Smooth muscle cell (in vitro differentiated cells): ENCODE measurements at regions not wholly inside any gene's neighbourhood (a gene's known extent, or its start where the extent isn't known, plus 50 kb on each side); places are given as distances from the start of the nearest gene placed in this dataset.

Experiments used
- DNase-seq: peaks from one replicate; lab custom pipeline; 2025; ENCODE audit not compliant: unreplicated experiment; lab: John Stamatoyannopoulos, UW
- H2AFZ ChIP-seq: fragments of 200-600 bp; sonication (generic); 2 replicates; pipeline ENCODE4 v1.6.0; 2016; ENCODE audit warnings: antibody characterized with exemption, low read depth, mild to moderate bottlenecking
- H3F3A ChIP-seq: fragments of 200-600 bp; sonication (generic); 2 replicates; pipeline ENCODE4 v1.6.0; 2017; ENCODE audit warnings: antibody characterized with exemption, low read depth
- H3K27ac ChIP-seq: fragments of 200-600 bp; sonication (generic); 2 replicates; pipeline ENCODE4 v1.5.1; 2016; ENCODE audit warnings: low read depth, mild to moderate bottlenecking
- H3K27me3 ChIP-seq: fragments of 200-600 bp; sonication (generic); 2 replicates; pipeline ENCODE4 v1.6.1; 2016; ENCODE audit warnings: low read depth, mild to moderate bottlenecking
- H3K36me3 ChIP-seq: fragments of 200-600 bp; sonication (generic); 2 replicates; pipeline ENCODE4 v1.5.1; 2016; ENCODE audit warnings: low read depth
- H3K4me1 ChIP-seq: fragments of 200-600 bp; sonication (generic); 2 replicates; pipeline ENCODE4 v1.5.1; 2016; ENCODE audit warnings: low read depth
- H3K4me2 ChIP-seq: fragments of 200-600 bp; sonication (generic); 2 replicates; pipeline ENCODE4 v1.6.0; 2016; ENCODE audit warnings: mild to moderate bottlenecking
- H3K4me3 ChIP-seq: fragments of 200-600 bp; sonication (generic); 2 replicates; pipeline ENCODE4 v1.5.1; 2016; ENCODE audit warnings: mild to moderate bottlenecking
- H3K79me2 ChIP-seq: fragments of 200-600 bp; sonication (generic); 2 replicates; pipeline ENCODE4 v1.6.0; 2016; ENCODE audit warnings: low read depth, mild to moderate bottlenecking
- H3K9ac ChIP-seq: fragments of 200-600 bp; sonication (generic); 2 replicates; pipeline ENCODE4 v1.6.0; 2016; ENCODE audit warnings: low read depth
- H3K9me3 ChIP-seq: fragments of 200-600 bp; sonication (generic); replicated peaks from 2 replicates; pipeline ENCODE4 v1.5.1; 2016; ENCODE audit warnings: low read depth
- H4K20me1 ChIP-seq: fragments of 200-600 bp; sonication (generic); 2 replicates; pipeline ENCODE4 v1.6.0; 2016; ENCODE audit warnings: low read depth
- WGBS: methylation state at CpG from one replicate; pipeline ENCODE4 v1.1.7; 2016; ENCODE audit warnings: low lambda C conversion rate; 5-methylcytosine and 5-hydroxymethylcytosine counted together
- TF ChIP-seq, protein P1 (sequence below): fragments of 200-600 bp; sonication (generic); IDR thresholded peaks from 2 replicates; pipeline ENCODE4 v1.5.1; 2017; ENCODE audit warnings: borderline replicate concordance, mild to moderate bottlenecking, antibody characterized with exemption; ENCODE audit not compliant: insufficient read depth, poor library complexity, severe bottlenecking

DNA sequence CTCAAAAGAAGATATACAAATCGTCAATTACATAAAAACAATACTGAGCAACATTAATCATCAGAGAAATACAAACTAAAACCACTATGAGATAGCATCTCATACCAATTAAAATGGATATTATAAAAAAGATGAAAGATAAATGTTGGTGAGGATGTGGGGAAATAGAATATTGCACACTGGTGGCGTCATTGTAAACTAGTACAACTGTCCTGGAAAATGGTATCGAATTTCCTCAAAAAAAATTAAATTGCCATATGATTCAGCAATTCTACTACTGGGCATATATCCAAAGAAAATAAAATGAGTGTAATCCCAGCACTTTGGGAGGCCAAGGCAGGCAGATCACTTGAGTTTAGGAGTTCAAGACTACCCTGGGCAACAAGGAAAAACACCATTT lies 326.0 kb upstream of the FTMT start:
- H3K4me3 ChIP-seq, result no peak overlapping the region
- DNase-seq, result no peak
- no peaks in the 10 kb centered on the region for H3K27me3 ChIP-seq
- TF ChIP-seq, protein P1, sequence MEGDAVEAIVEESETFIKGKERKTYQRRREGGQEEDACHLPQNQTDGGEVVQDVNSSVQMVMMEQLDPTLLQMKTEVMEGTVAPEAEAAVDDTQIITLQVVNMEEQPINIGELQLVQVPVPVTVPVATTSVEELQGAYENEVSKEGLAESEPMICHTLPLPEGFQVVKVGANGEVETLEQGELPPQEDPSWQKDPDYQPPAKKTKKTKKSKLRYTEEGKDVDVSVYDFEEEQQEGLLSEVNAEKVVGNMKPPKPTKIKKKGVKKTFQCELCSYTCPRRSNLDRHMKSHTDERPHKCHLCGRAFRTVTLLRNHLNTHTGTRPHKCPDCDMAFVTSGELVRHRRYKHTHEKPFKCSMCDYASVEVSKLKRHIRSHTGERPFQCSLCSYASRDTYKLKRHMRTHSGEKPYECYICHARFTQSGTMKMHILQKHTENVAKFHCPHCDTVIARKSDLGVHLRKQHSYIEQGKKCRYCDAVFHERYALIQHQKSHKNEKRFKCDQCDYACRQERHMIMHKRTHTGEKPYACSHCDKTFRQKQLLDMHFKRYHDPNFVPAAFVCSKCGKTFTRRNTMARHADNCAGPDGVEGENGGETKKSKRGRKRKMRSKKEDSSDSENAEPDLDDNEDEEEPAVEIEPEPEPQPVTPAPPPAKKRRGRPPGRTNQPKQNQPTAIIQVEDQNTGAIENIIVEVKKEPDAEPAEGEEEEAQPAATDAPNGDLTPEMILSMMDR, result no peak
- no peaks in the 10 kb centered on the region for H4K20me1 ChIP-seq
- H3K36me3 ChIP-seq, result no peaks in the 10 kb centered on the region
- no peaks in the 10 kb centered on the region for H3K9me3 ChIP-seq
- H2AFZ ChIP-seq, result no peak overlapping the region
- no peak overlapping the region for H3K4me2 ChIP-seq
- WGBS, result 91% methylated on average over 3 of the region's 3 CpGs
- H3F3A ChIP-seq, result no peaks in the 10 kb centered on the region
- no peak overlapping the region for H3K9ac ChIP-seq
- H3K79me2 ChIP-seq, result no peaks in the 10 kb centered on the region
- no peaks in the 10 kb centered on the region for H3K4me1 ChIP-seq
- no peak overlapping the region for H3K27ac ChIP-seq

DNA sequence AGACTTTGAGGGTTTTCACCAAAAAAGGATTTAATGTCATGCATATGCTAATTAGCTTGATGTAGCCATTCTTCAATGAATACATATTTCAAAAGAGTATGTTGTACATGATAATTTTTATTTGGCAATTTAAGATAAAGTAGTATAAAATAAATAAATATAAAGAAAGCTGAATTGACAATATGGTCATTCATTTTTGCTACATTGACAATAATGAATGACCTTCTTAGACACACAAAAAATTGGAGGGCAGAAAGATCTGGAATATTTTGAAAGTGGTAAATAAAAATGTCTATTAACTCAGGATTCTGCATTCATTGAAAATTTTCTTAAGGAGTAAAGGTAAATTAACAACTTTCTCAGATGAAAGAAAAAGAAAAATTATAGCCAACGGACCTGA lies 324.8 kb upstream of the FTMT start:
- no peaks in the 10 kb centered on the region for H3K36me3 ChIP-seq
- no peak overlapping the region for H3K9ac ChIP-seq
- no peaks in the 10 kb centered on the region for H4K20me1 ChIP-seq
- no peak overlapping the region for H2AFZ ChIP-seq
- H3K27ac ChIP-seq, result no peak overlapping the region
- DNase-seq, result no peak
- no peak overlapping the region for H3K4me3 ChIP-seq
- H3K9me3 ChIP-seq, result no peaks in the 10 kb centered on the region
- no peaks in the 10 kb centered on the region for H3K27me3 ChIP-seq
- TF ChIP-seq, protein P1, result no peak
- 67% methylated on average over 1 of the region's 1 CpG for WGBS
- no peaks in the 10 kb centered on the region for H3K79me2 ChIP-seq
- no peak overlapping the region for H3K4me2 ChIP-seq
- H3F3A ChIP-seq, result no peaks in the 10 kb centered on the region
- no peaks in the 10 kb centered on the region for H3K4me1 ChIP-seq

DNA sequence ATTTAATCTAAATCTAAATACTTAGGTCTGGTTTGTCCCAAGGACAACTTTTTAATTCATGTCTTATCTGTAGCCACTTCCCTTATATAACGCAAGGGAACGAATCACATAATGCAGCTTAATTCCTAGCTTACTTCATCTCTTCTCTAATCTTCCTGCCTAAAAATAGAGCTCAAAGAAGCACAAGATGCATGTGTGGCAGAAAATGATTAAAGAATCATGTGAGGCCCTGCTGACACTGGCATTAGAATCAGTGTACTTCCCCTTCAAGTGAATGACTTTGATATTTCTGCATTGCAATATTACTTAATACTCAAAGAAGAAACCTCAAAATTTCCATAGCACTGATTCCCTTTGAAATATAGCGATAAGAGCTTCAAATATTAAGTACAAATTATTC lies 317.9 kb upstream of the FTMT start:
- Histone ChIP-seq H3K27me3 (peaks cover 9% of the 10 kb centered on the region), H3K79me2 (no peaks in the 10 kb centered on the region), H3K4me2 (no peak overlapping the region), H3F3A (no peaks in the 10 kb centered on the region), H3K4me3 (no peak overlapping the region), H4K20me1 (no peaks in the 10 kb centered on the region), H3K9ac (no peak overlapping the region), H3K4me1 (no peaks in the 10 kb centered on the region), H3K9me3 (no peaks in the 10 kb centered on the region), H2AFZ (no peak overlapping the region), H3K27ac (no peak overlapping the region), H3K36me3 (no peaks in the 10 kb centered on the region)
- WGBS, result 46% methylated on average over 3 of the region's 3 CpGs
- no peak for DNase-seq
- TF ChIP-seq, protein P1, result no peak

DNA sequence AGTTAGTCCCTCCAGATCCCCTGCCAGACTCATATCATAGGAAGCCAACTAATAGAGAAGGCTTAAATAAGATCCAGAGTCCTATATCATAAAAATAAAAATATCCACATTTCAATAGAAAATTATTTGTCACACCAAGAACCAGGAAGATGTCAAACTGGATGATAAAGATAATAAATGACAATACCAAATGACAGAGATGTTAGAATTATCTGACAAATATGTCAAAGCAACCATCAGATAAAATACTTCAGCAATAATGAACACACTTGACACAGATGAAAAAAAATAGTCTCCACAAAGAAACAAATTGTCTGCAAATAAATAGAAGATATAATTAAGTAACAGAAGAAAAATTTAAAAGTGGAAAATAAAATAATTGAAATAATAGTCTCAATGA lies 300.7 kb upstream of the FTMT start:
- no peaks in the 10 kb centered on the region for H4K20me1 ChIP-seq
- H3K4me3 ChIP-seq, result no peak overlapping the region
- no peaks in the 10 kb centered on the region for H3K36me3 ChIP-seq
- no peak overlapping the region for H3K9ac ChIP-seq
- H2AFZ ChIP-seq, result no peak overlapping the region
- H3K79me2 ChIP-seq, result no peaks in the 10 kb centered on the region
- H3K9me3 ChIP-seq, result no peaks in the 10 kb centered on the region
- no peak for DNase-seq
- TF ChIP-seq, protein P1, result no peak
- no peaks in the 10 kb centered on the region for H3K27me3 ChIP-seq
- no peaks in the 10 kb centered on the region for H3K4me1 ChIP-seq
- no peak overlapping the region for H3K27ac ChIP-seq
- H3K4me2 ChIP-seq, result no peak overlapping the region
- no peaks in the 10 kb centered on the region for H3F3A ChIP-seq
